Keratinocyte (primary cell): ENCODE measurements at regions not wholly inside any gene's neighbourhood (a gene's known extent, or its start where the extent isn't known, plus 50 kb on each side); places are given as distances from the start of the nearest gene placed in this dataset.

Experiments
- CTCF ChIP-seq, 3 experiments: IDR thresholded peaks in 1 of 3; conservative IDR thresholded peaks in 1 of 3; optimal IDR thresholded peaks in 1 of 3; 2 replicates in 2 of 3; 3 replicates in 1 of 3; pipeline versions ENCODE3 to v1.5.1; 2011; ENCODE audit warnings: low read length in 3 of 3, mild to moderate bottlenecking in 3 of 3, moderate library complexity in 2 of 3, control low read depth in 1 of 3, inconsistent platforms in 1 of 3; ENCODE audit not compliant: insufficient read depth in 2 of 3; ENCODE audit errors: extremely low read depth in 1 of 3
- EZH2 ChIP-seq: IDR thresholded peaks from one replicate; pipeline ENCODE4 v1.6.1; 2012; ENCODE audit warnings: inconsistent platforms, mild to moderate bottlenecking, low read length, moderate library complexity

GRCh38 chr2:133824869-133825268 is 256.6 kb upstream of the NCKAP5 start:
- TF ChIP-seq EZH2 (no peak), CTCF (optimal IDR thresholded peaks at IDR 0.05 in 1 of 3, IDR thresholded peaks at IDR 0.05 in 1 of 3, conservative IDR thresholded peaks at IDR 0.05 in 1 of 3; ENCODE audit: extremely low read depth in 1 of 3, insufficient read depth in 2 of 3, low read length in 3 of 3) (no peak)
